Lower leg skin (tissue), 4 donors: ENCODE measurements at regions not wholly inside any gene's neighbourhood (a gene's known extent, or its start where the extent isn't known, plus 50 kb on each side); places are given as distances from the start of the nearest gene placed in this dataset.

ENCODE experiments used
- DNase-seq, 2 donors: peaks; one replicate each; pipeline ENCODE4 v3.0.0-alpha.2; 2019; ENCODE audit warnings: low spot score in 2 of 2
- H3K4me3 ChIP-seq: fragments of 200-600 bp; sonication (generic); 2 replicates; pipeline ENCODE4 v1.5.1; 2017; ENCODE audit warnings: mild to moderate bottlenecking, low read depth; ENCODE audit not compliant: poor library complexity, severe bottlenecking
- CTCF ChIP-seq, 3 donors: fragments of 450-650 bp; IDR thresholded peaks; one replicate each; pipeline ENCODE4 v1.5.1; 2016; ENCODE audit warnings: antibody characterized with exemption in 3 of 3, mild to moderate bottlenecking in 3 of 3, moderate library complexity in 2 of 3
- POLR2A ChIP-seq, 2 donors: fragments of 450-650 bp; IDR thresholded peaks; one replicate each; pipeline ENCODE4 v1.6.1; 2016 to 2017; ENCODE audit warnings: antibody characterized with exemption in 2 of 2, mild to moderate bottlenecking in 1 of 2, moderate library complexity in 1 of 2
- WGBS, 2 donors: methylation state at CpG; one replicate each; pipeline ENCODE4 v1.1.5; 2018; 5-methylcytosine and 5-hydroxymethylcytosine counted together
- intact Hi-C: fragments of 100-400 bp; cut with DNase I; formaldehyde crosslinking; loops from one replicate; pipeline ENCODE4 v1.15.0; 2023; ENCODE audit warnings: low total_unique reads

GRCh38 chr6:81865712-81866111 lies 113.2 kb upstream of the TENT5A start:
- no peak for TF ChIP-seq POLR2A (IDR thresholded peaks at IDR 0.05)
- TF ChIP-seq CTCF (IDR thresholded peaks at IDR 0.05) = no peak
- DNase-seq = no peak
- 60 to 64% methylated on average over 3 of the region's 3 CpGs for WGBS, 2 donors
- intact Hi-C loops = no loop called here
- H3K4me3 ChIP-seq = no peak overlapping the region

GRCh38 chr6:81864124-81864523 lies 111.6 kb upstream of the TENT5A start:
- WGBS, 2 donors = 95 to 97% methylated on average over 2 of the region's 2 CpGs
- no peak for DNase-seq
- H3K4me3 ChIP-seq = no peak overlapping the region
- intact Hi-C loops = no loop called here
- no peak for TF ChIP-seq CTCF (IDR thresholded peaks at IDR 0.05)
- TF ChIP-seq POLR2A (IDR thresholded peaks at IDR 0.05) = no peak

GRCh38 chr6:81863123-81863522 lies 110.6 kb upstream of the TENT5A start:
- WGBS, 2 donors = 59 to 73% methylated on average over 1 of the region's 1 CpG
- no peak overlapping the region for H3K4me3 ChIP-seq
- intact Hi-C loops = no loop called here
- no peak for DNase-seq
- TF ChIP-seq POLR2A (IDR thresholded peaks at IDR 0.05) = no peak
- no peak for TF ChIP-seq CTCF (IDR thresholded peaks at IDR 0.05)

GRCh38 chr6:81861281-81861680 lies 108.8 kb upstream of the TENT5A start:
- DNase-seq = no peak

GRCh38 chr6:81859884-81860283 lies 107.4 kb upstream of the TENT5A start:
- TF ChIP-seq POLR2A (IDR thresholded peaks at IDR 0.05) (no peak), CTCF (IDR thresholded peaks at IDR 0.05) (no peak)
- H3K4me3 ChIP-seq = no peak overlapping the region
- DNase-seq = no peak
- 64 to 73% methylated on average over 3 of the region's 3 CpGs for WGBS, 2 donors
- intact Hi-C loops = no loop called here

More at GRCh38 chr6:81861281-81861680, 108.8 kb upstream of the TENT5A start:
- intact Hi-C loops = no loop called here
- no peak overlapping the region for H3K4me3 ChIP-seq
- WGBS, 2 donors = 88 to 94% methylated on average over 1 of the region's 1 CpG
- TF ChIP-seq POLR2A (IDR thresholded peaks at IDR 0.05) (no peak), CTCF (IDR thresholded peaks at IDR 0.05) (no peak)

- TF ChIP-seq CTCF (IDR thresholded peaks at IDR 0.05) (no peak), POLR2A (IDR thresholded peaks at IDR 0.05) (no peak)
- no peak overlapping the region for H3K4me3 ChIP-seq
- intact Hi-C loops = no loop called here
- no peak for DNase-seq
These were observed 105.3 kb upstream of the TENT5A start for GRCh38 chr6:81857812-81858211.
